ENCODE measurements at regions not wholly inside any gene's neighbourhood (a gene's known extent, or its start where the extent isn't known, plus 50 kb on each side); places are given as distances from the start of the nearest gene placed in this dataset.

DNA sequence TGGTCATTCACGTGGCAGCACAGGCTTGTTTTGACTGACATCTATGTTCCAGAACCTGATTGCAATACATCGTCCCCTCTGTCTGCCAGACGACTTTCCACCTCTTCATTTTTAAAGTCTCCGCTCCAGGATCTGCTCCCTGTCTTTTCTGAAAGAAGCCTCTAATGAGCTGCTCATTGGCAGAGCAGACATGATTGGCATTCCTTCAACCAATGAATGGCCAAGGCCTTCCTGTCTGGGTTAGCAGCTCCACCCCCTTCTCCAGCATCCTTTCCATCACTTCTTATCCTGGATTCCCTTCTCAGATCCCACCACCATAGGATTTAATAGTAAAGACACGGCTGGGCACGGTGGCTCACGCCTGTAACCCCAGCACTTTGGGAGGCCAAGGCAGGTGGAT, 202.7 kb upstream of the KLF3 start:
- no peak overlapping the region for H3K4ac ChIP-seq (ENCODE audit: low read depth, low read length)
- no peak overlapping the region for H3K23ac ChIP-seq (ENCODE audit: low read length)
- no peaks in the 10 kb centered on the region for H3K36me3 ChIP-seq (ENCODE audit: control insufficient read depth, insufficient read depth, low read length)
- H3K56ac ChIP-seq (ENCODE audit: low read length): no peak overlapping the region
- H3K9ac ChIP-seq (ENCODE audit: low read length): no peak overlapping the region
- H3K27ac ChIP-seq (ENCODE audit: low read depth, low read length): no peak overlapping the region
- H3K4me3 ChIP-seq (ENCODE audit: low read length): no peak overlapping the region
- no peaks in the 10 kb centered on the region for H3K79me2 ChIP-seq (ENCODE audit: control insufficient read depth, insufficient read depth, low read length)
- H4K8ac ChIP-seq (ENCODE audit: low read depth, low read length): no peak overlapping the region
- no peak overlapping the region for H3K4me2 ChIP-seq (ENCODE audit: low read length)
- no peaks in the 10 kb centered on the region for H3K4me1 ChIP-seq (ENCODE audit: control insufficient read depth, low read depth, low read length)
- H2BK5ac ChIP-seq (ENCODE audit: low read length): no peak overlapping the region
- H3K18ac ChIP-seq (ENCODE audit: low read length): no peak overlapping the region
- DNase-seq: peak; percentile 54
- WGBS (ENCODE audit: extremely low coverage, insufficient coverage, low lambda C conversion rate): no CpG with 5 or more reads among the region's 7 CpGs
- H4K5ac ChIP-seq (ENCODE audit: low read length): no peak overlapping the region
- H2BK15ac ChIP-seq (replicated peaks; ENCODE audit: low read depth): no peak overlapping the region
- H2BK120ac ChIP-seq (ENCODE audit: low read depth, low read length): no peak overlapping the region
- no peaks in the 10 kb centered on the region for H3K79me1 ChIP-seq (ENCODE audit: low read length)
- H3K27me3 ChIP-seq (ENCODE audit: insufficient read depth, low read length, poor library complexity): no peaks in the 10 kb centered on the region
- no peak overlapping the region for H2AK5ac ChIP-seq (ENCODE audit: low read length)

DNA sequence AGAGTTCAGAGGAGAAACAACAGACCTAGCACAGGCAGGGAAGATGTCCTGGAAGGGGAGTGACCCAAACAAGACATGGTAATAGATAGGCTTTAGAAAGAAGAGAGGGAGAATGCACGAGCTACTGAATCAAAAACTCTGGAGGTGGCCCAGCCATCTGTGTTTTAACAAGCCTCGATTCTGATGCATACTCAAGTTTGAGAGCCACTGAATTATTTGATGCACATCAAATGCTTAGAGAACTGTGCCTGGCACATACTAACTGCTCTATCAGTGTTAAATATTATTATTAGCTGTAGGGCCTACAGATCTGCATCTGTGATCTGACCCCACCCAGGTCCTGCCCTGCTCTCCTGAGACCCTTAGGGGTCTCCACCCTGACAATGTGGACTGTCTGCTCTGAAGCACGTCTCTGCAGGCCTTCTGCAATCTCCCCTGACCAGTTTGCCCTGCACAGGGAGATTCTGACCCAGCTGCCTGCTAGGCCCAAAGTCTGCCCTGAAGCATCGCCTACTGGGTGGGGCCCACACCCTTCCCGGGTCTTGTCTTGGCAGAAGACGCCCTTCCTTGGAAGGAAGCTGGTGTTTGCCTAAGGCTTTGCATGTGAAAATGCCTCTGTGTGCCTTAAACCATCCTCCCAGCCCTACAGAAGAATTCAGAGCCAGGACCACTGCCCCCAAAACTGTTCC, 201.5 kb upstream of the KLF3 start:
- no peaks in the 10 kb centered on the region for H3K36me3 ChIP-seq (ENCODE audit: control insufficient read depth, insufficient read depth, low read length)
- DNase-seq: no peak
- H3K23ac ChIP-seq (ENCODE audit: low read length): no peak overlapping the region
- H3K27me3 ChIP-seq (ENCODE audit: insufficient read depth, low read length, poor library complexity): no peaks in the 10 kb centered on the region
- H3K18ac ChIP-seq (ENCODE audit: low read length): no peak overlapping the region
- H3K9ac ChIP-seq (ENCODE audit: low read length): no peak overlapping the region
- H3K4me1 ChIP-seq (ENCODE audit: control insufficient read depth, low read depth, low read length): no peaks in the 10 kb centered on the region
- no peak overlapping the region for H4K8ac ChIP-seq (ENCODE audit: low read depth, low read length)
- no CpG with 5 or more reads among the region's 6 CpGs for WGBS (ENCODE audit: extremely low coverage, insufficient coverage, low lambda C conversion rate)
- H2BK5ac ChIP-seq (ENCODE audit: low read length): no peak overlapping the region
- no peak overlapping the region for H4K5ac ChIP-seq (ENCODE audit: low read length)
- H3K4ac ChIP-seq (ENCODE audit: low read depth, low read length): no peak overlapping the region
- H3K4me2 ChIP-seq (ENCODE audit: low read length): no peak overlapping the region
- no peak overlapping the region for H3K56ac ChIP-seq (ENCODE audit: low read length)
- H3K4me3 ChIP-seq (ENCODE audit: low read length): no peak overlapping the region
- no peak overlapping the region for H2BK15ac ChIP-seq (replicated peaks; ENCODE audit: low read depth)
- no peaks in the 10 kb centered on the region for H3K79me2 ChIP-seq (ENCODE audit: control insufficient read depth, insufficient read depth, low read length)
- H3K27ac ChIP-seq (ENCODE audit: low read depth, low read length): no peak overlapping the region
- H2BK120ac ChIP-seq (ENCODE audit: low read depth, low read length): no peak overlapping the region
- H2AK5ac ChIP-seq (ENCODE audit: low read length): no peak overlapping the region
- no peaks in the 10 kb centered on the region for H3K79me1 ChIP-seq (ENCODE audit: low read length)

DNA sequence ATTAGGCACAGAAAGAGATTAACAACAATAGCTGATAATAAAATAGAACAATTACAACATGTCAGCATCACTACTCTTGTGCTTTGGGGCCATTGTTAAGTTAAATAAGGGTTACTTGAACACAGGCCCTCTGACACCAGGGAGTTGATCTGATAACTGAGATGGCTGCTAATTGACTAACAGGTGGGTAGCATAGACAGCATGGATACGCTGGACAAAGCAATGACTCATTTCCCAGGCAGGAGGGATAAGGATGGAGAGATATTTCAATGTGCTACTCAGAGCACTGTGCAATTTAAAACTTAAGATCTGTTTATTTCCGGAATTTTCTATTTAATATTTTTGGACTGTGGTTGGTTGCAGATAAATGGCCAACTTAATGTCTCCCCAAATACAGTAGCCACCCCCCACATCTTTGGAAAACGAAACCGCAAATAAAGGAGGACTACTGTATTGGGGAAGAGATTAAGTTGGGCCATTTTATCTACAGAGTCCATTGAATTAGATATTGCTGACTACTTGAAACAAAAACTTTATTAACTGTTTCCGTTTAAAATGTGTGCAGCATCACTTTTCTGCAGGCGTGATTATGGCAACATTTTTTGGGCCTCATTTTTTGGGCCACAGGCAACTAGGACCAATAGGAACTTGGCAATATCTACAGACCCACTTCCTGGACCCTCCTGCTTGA, 200.6 kb upstream of the KLF3 start:
- no CpG with 5 or more reads among the region's 6 CpGs for WGBS (ENCODE audit: extremely low coverage, insufficient coverage, low lambda C conversion rate)
- no peak overlapping the region for H3K27ac ChIP-seq (ENCODE audit: low read depth, low read length)
- no peak overlapping the region for H3K56ac ChIP-seq (ENCODE audit: low read length)
- no peak overlapping the region for H2BK15ac ChIP-seq (replicated peaks; ENCODE audit: low read depth)
- H3K36me3 ChIP-seq (ENCODE audit: control insufficient read depth, insufficient read depth, low read length): no peaks in the 10 kb centered on the region
- H3K79me2 ChIP-seq (ENCODE audit: control insufficient read depth, insufficient read depth, low read length): no peaks in the 10 kb centered on the region
- H2AK5ac ChIP-seq (ENCODE audit: low read length): no peak overlapping the region
- H4K8ac ChIP-seq (ENCODE audit: low read depth, low read length): no peak overlapping the region
- no peak overlapping the region for H3K18ac ChIP-seq (ENCODE audit: low read length)
- no peaks in the 10 kb centered on the region for H3K79me1 ChIP-seq (ENCODE audit: low read length)
- H3K4ac ChIP-seq (ENCODE audit: low read depth, low read length): no peak overlapping the region
- H4K5ac ChIP-seq (ENCODE audit: low read length): no peak overlapping the region
- no peak overlapping the region for H3K9ac ChIP-seq (ENCODE audit: low read length)
- no peak overlapping the region for H2BK120ac ChIP-seq (ENCODE audit: low read depth, low read length)
- no peak overlapping the region for H2BK5ac ChIP-seq (ENCODE audit: low read length)
- H3K23ac ChIP-seq (ENCODE audit: low read length): no peak overlapping the region
- no peaks in the 10 kb centered on the region for H3K4me1 ChIP-seq (ENCODE audit: control insufficient read depth, low read depth, low read length)
- no peak overlapping the region for H3K4me2 ChIP-seq (ENCODE audit: low read length)
- H3K4me3 ChIP-seq (ENCODE audit: low read length): no peak overlapping the region
- DNase-seq: no peak
- no peaks in the 10 kb centered on the region for H3K27me3 ChIP-seq (ENCODE audit: insufficient read depth, low read length, poor library complexity)

DNA sequence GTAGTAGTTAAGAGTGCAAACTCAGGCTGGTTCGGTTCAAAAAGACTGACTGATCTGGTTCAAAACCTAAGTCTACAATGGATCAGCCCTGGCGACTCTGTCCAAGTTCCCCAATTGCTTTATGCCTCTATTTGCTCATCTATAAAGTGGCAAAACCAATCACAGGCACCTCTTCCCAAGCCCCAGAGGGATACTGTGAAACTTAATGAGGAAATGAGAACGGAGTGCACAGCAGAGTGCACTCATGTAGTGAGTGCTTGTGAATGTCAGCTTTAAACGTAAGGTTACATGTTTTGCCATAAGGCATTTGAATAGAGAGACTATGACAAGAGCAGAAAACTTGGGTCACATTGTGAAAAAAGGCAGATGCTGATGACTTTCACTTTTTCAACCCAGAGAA, 199.7 kb upstream of the KLF3 start:
- no peak overlapping the region for H2BK15ac ChIP-seq (replicated peaks; ENCODE audit: low read depth)
- H3K4me1 ChIP-seq (ENCODE audit: control insufficient read depth, low read depth, low read length): no peaks in the 10 kb centered on the region
- no peaks in the 10 kb centered on the region for H3K79me2 ChIP-seq (ENCODE audit: control insufficient read depth, insufficient read depth, low read length)
- no peak for DNase-seq
- no peak overlapping the region for H3K9ac ChIP-seq (ENCODE audit: low read length)
- H3K4me3 ChIP-seq (ENCODE audit: low read length): no peak overlapping the region
- no CpG with 5 or more reads among the region's 4 CpGs for WGBS (ENCODE audit: extremely low coverage, insufficient coverage, low lambda C conversion rate)
- no peak overlapping the region for H2BK5ac ChIP-seq (ENCODE audit: low read length)
- H3K27me3 ChIP-seq (ENCODE audit: insufficient read depth, low read length, poor library complexity): no peaks in the 10 kb centered on the region
- H3K56ac ChIP-seq (ENCODE audit: low read length): no peak overlapping the region
- no peak overlapping the region for H2AK5ac ChIP-seq (ENCODE audit: low read length)
- no peak overlapping the region for H4K8ac ChIP-seq (ENCODE audit: low read depth, low read length)
- no peak overlapping the region for H2BK120ac ChIP-seq (ENCODE audit: low read depth, low read length)
- no peak overlapping the region for H3K4ac ChIP-seq (ENCODE audit: low read depth, low read length)
- no peaks in the 10 kb centered on the region for H3K36me3 ChIP-seq (ENCODE audit: control insufficient read depth, insufficient read depth, low read length)
- no peak overlapping the region for H4K5ac ChIP-seq (ENCODE audit: low read length)
- no peak overlapping the region for H3K4me2 ChIP-seq (ENCODE audit: low read length)
- no peaks in the 10 kb centered on the region for H3K79me1 ChIP-seq (ENCODE audit: low read length)
- no peak overlapping the region for H3K23ac ChIP-seq (ENCODE audit: low read length)
- H3K18ac ChIP-seq (ENCODE audit: low read length): no peak overlapping the region
- H3K27ac ChIP-seq (ENCODE audit: low read depth, low read length): no peak overlapping the region

DNA sequence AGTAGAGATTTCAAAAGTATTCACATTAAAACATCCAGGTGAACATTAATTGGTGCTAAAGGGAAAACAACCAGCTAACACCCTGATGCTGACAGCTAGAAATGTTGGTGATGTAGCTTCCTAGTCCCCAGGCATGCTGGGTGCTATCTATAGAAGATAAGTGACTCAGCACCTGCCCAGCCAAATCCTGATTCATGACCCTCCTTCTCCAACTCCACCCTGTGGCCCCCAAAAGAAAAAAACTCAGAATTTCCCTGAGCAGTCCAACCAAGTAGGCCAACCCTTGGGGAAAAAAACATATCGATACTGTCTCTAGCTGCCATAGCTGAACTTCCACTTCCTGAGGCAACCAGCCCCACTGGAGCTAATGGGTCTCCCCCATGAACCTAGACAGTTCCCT, 197.6 kb upstream of the KLF3 start:
- no peak overlapping the region for H2BK15ac ChIP-seq (replicated peaks; ENCODE audit: low read depth)
- no peak overlapping the region for H3K56ac ChIP-seq (ENCODE audit: low read length)
- peak; percentile 32 for DNase-seq
- no peak overlapping the region for H3K4me2 ChIP-seq (ENCODE audit: low read length)
- H3K79me2 ChIP-seq (ENCODE audit: control insufficient read depth, insufficient read depth, low read length): no peaks in the 10 kb centered on the region
- no peak overlapping the region for H2BK5ac ChIP-seq (ENCODE audit: low read length)
- H3K4me3 ChIP-seq (ENCODE audit: low read length): no peak overlapping the region
- H3K4ac ChIP-seq (ENCODE audit: low read depth, low read length): no peak overlapping the region
- H3K9ac ChIP-seq (ENCODE audit: low read length): no peak overlapping the region
- H3K4me1 ChIP-seq (ENCODE audit: control insufficient read depth, low read depth, low read length): no peaks in the 10 kb centered on the region
- H3K27me3 ChIP-seq (ENCODE audit: insufficient read depth, low read length, poor library complexity): no peaks in the 10 kb centered on the region
- H2AK5ac ChIP-seq (ENCODE audit: low read length): no peak overlapping the region
- no CpG with 5 or more reads among the region's 1 CpG for WGBS (ENCODE audit: extremely low coverage, insufficient coverage, low lambda C conversion rate)
- H2BK120ac ChIP-seq (ENCODE audit: low read depth, low read length): no peak overlapping the region
- H4K5ac ChIP-seq (ENCODE audit: low read length): no peak overlapping the region
- H4K8ac ChIP-seq (ENCODE audit: low read depth, low read length): no peak overlapping the region
- no peaks in the 10 kb centered on the region for H3K36me3 ChIP-seq (ENCODE audit: control insufficient read depth, insufficient read depth, low read length)
- H3K27ac ChIP-seq (ENCODE audit: low read depth, low read length): no peak overlapping the region
- H3K79me1 ChIP-seq (ENCODE audit: low read length): no peaks in the 10 kb centered on the region
- no peak overlapping the region for H3K23ac ChIP-seq (ENCODE audit: low read length)
- H3K18ac ChIP-seq (ENCODE audit: low read length): no peak overlapping the region

DNA sequence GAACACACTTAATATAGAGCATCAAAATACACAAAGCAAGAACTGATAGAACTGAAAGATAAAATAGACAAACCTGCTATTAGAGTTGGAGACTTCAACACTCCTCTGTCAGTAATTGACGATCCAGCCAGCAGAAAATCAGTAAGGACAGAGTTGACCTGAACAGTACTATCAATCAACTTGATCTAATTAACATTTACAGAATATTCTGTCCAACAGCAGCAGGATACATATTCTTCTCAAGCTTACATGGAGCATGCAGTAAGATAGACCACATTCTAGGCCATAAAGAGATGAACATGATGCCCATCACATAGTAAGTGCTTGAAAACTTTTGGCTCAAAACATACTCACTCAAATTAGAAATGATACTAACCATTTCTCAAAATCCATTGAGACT, 196.7 kb upstream of the KLF3 start:
- no peak overlapping the region for H2BK5ac ChIP-seq (ENCODE audit: low read length)
- no peak overlapping the region for H4K5ac ChIP-seq (ENCODE audit: low read length)
- no peaks in the 10 kb centered on the region for H3K79me1 ChIP-seq (ENCODE audit: low read length)
- H3K23ac ChIP-seq (ENCODE audit: low read length): no peak overlapping the region
- H3K56ac ChIP-seq (ENCODE audit: low read length): no peak overlapping the region
- no peak overlapping the region for H2AK5ac ChIP-seq (ENCODE audit: low read length)
- no peaks in the 10 kb centered on the region for H3K27me3 ChIP-seq (ENCODE audit: insufficient read depth, low read length, poor library complexity)
- DNase-seq: no peak
- H3K4ac ChIP-seq (ENCODE audit: low read depth, low read length): no peak overlapping the region
- no peaks in the 10 kb centered on the region for H3K36me3 ChIP-seq (ENCODE audit: control insufficient read depth, insufficient read depth, low read length)
- no peak overlapping the region for H4K8ac ChIP-seq (ENCODE audit: low read depth, low read length)
- no peaks in the 10 kb centered on the region for H3K4me1 ChIP-seq (ENCODE audit: control insufficient read depth, low read depth, low read length)
- no peak overlapping the region for H3K27ac ChIP-seq (ENCODE audit: low read depth, low read length)
- H2BK15ac ChIP-seq (replicated peaks; ENCODE audit: low read depth): no peak overlapping the region
- H3K4me2 ChIP-seq (ENCODE audit: low read length): no peak overlapping the region
- no peak overlapping the region for H3K18ac ChIP-seq (ENCODE audit: low read length)
- H2BK120ac ChIP-seq (ENCODE audit: low read depth, low read length): no peak overlapping the region
- H3K79me2 ChIP-seq (ENCODE audit: control insufficient read depth, insufficient read depth, low read length): no peaks in the 10 kb centered on the region
- H3K4me3 ChIP-seq (ENCODE audit: low read length): no peak overlapping the region
- WGBS (ENCODE audit: extremely low coverage, insufficient coverage, low lambda C conversion rate): no CpG with 5 or more reads among the region's 1 CpG
- no peak overlapping the region for H3K9ac ChIP-seq (ENCODE audit: low read length)
